HEK293 (cell line): ENCODE measurements at regions not wholly inside any gene's neighbourhood (a gene's known extent, or its start where the extent isn't known, plus 50 kb on each side); places are given as distances from the start of the nearest gene placed in this dataset.

Experiments
- GLI4 ChIP-seq: fragments of 450-650 bp; formaldehyde crosslinking; IDR thresholded peaks from 2 replicates; pipeline ENCODE4 v1.5.1; 2016; ENCODE audit warnings: missing biosample characterization, missing genetic modification characterization
- PRDM4 ChIP-seq: fragments of 450-650 bp; formaldehyde crosslinking; IDR thresholded peaks from 2 replicates; pipeline ENCODE4 v1.5.1; 2017; ENCODE audit warnings: missing biosample characterization, missing genetic modification characterization
- SETDB1 ChIP-seq: IDR thresholded peaks from one replicate; pipeline ENCODE4 v1.6.1; 2017; ENCODE audit warnings: mild to moderate bottlenecking, low read length, moderate library complexity, mixed read lengths; ENCODE audit not compliant: insufficient read length
- ZNF121 ChIP-seq: fragments of 450-650 bp; formaldehyde crosslinking; IDR thresholded peaks from 2 replicates; pipeline ENCODE4 v1.5.1; 2016; ENCODE audit warnings: missing biosample characterization, missing genetic modification characterization
- ZNF274 ChIP-seq, 2 experiments: fragments of 200-500 bp in 1 of 2; fragments of 450-650 bp in 1 of 2; sonication (Bioruptor generic) in 1 of 2; formaldehyde crosslinking in 1 of 2; IDR thresholded peaks; 2 replicates each; pipeline versions ENCODE4 v1.5.1 to v1.6.1; 2014 to 2016; ENCODE audit warnings: borderline replicate concordance in 1 of 2, inconsistent platforms in 1 of 2, low read length in 1 of 2, missing biosample characterization in 1 of 2, missing genetic modification characterization in 1 of 2
- ZNF596 ChIP-seq: fragments of 450-650 bp; IDR thresholded peaks from 2 replicates; pipeline ENCODE4 v1.5.0; 2018; ENCODE audit warnings: missing biosample characterization, mild to moderate bottlenecking, missing genetic modification characterization, moderate library complexity

GRCh38 chr19:32202244-32202643 lies 143.2 kb upstream of the ZNF507 start:
- TF ChIP-seq ZNF121 (tag by site-specific recombination) (no peak), GLI4 (tag by site-specific recombination) (no peak), SETDB1 (no peak), ZNF596 (tag by site-specific recombination) (no peak), PRDM4 (no peak), ZNF274 (IDR thresholded peaks at IDR 0.05; ENCODE audit: low read length) (no peak), ZNF274 (tag by site-specific recombination; IDR thresholded peaks at IDR 0.05; ENCODE audit: borderline replicate concordance) (no peak)
